GM11168 (cell line): ENCODE measurements at regions not wholly inside any gene's neighbourhood (a gene's known extent, or its start where the extent isn't known, plus 50 kb on each side); places are given as distances from the start of the nearest gene placed in this dataset.

Source experiments
- in situ Hi-C: fragments of 300-500 bp; cut with MboI; formaldehyde crosslinking; loops from one replicate; pipeline ENCODE4 v1.12.0; 2022; ENCODE audit warnings: low sequenced_read_pairs; ENCODE audit not compliant: unreplicated experiment

GRCh38 chr2:60331115-60331809, 222.2 kb downstream of the BCL11A start:
- in situ Hi-C loops, result no loop called here

GRCh38 chr2:60329225-60329624, 224.2 kb downstream of the BCL11A start:
- in situ Hi-C loops, result no loop called here

GRCh38 chr2:60324536-60324935, 228.9 kb downstream of the BCL11A start:
- in situ Hi-C loops, result no loop called here

- in situ Hi-C loops, result no loop called here
These were observed 231.6 kb downstream of the BCL11A start for GRCh38 chr2:60321816-60322215.

- in situ Hi-C loops, result no loop called here
These were observed 232.7 kb downstream of the BCL11A start for GRCh38 chr2:60320724-60321123.

GRCh38 chr2:60319031-60319547, 234.4 kb downstream of the BCL11A start:
- in situ Hi-C loops, result no loop called here

- in situ Hi-C loops, result no loop called here
These were observed 234.9 kb downstream of the BCL11A start for GRCh38 chr2:60318544-60318943.

GRCh38 chr2:60317844-60318243, 235.6 kb downstream of the BCL11A start:
- in situ Hi-C loops, result no loop called here

- in situ Hi-C loops, result no loop called here
These were observed 236.4 kb downstream of the BCL11A start for GRCh38 chr2:60317034-60317386.

GRCh38 chr2:60316381-60317033, 236.9 kb downstream of the BCL11A start:
- in situ Hi-C loops, result no loop called here

- in situ Hi-C loops, result no loop called here
These were observed 239.8 kb downstream of the BCL11A start for GRCh38 chr2:60313470-60314172.

GRCh38 chr2:60312618-60313017, 240.8 kb downstream of the BCL11A start:
- in situ Hi-C loops, result no loop called here

- in situ Hi-C loops, result no loop called here
These were observed 241.9 kb downstream of the BCL11A start for GRCh38 chr2:60311524-60311923.

- in situ Hi-C loops, result no loop called here
These were observed 243.4 kb downstream of the BCL11A start for GRCh38 chr2:60309941-60310660.

- in situ Hi-C loops, result no loop called here
These were observed 244.1 kb downstream of the BCL11A start for GRCh38 chr2:60309336-60309735.

GRCh38 chr2:60306267-60306861, 247.1 kb downstream of the BCL11A start:
- in situ Hi-C loops, result no loop called here

GRCh38 chr2:60303680-60304079, 249.8 kb downstream of the BCL11A start:
- in situ Hi-C loops, result no loop called here

GRCh38 chr2:60302377-60303126, 250.9 kb downstream of the BCL11A start:
- in situ Hi-C loops, result no loop called here

- in situ Hi-C loops, result no loop called here
These were observed 251.7 kb downstream of the BCL11A start for GRCh38 chr2:60301726-60302125.

GRCh38 chr2:60299179-60299578, 254.3 kb downstream of the BCL11A start:
- in situ Hi-C loops, result no loop called here
